GM18498 (cell line): ENCODE measurements at regions not wholly inside any gene's neighbourhood (a gene's known extent, or its start where the extent isn't known, plus 50 kb on each side); places are given as distances from the start of the nearest gene placed in this dataset.
"Not testable (repeated sequence)": the region's sequence is repeated elsewhere in the genome, so short reads cannot be mapped to it uniquely, and the experiment has no call there.

Source experiments
- ATAC-seq: cut with Tn5 transposase; IDR thresholded peaks from one replicate; pipeline ENCODE4 v1.9.1; 2021; ENCODE audit warnings: mild to moderate bottlenecking, moderate library complexity; ENCODE audit not compliant: unreplicated experiment

DNA sequence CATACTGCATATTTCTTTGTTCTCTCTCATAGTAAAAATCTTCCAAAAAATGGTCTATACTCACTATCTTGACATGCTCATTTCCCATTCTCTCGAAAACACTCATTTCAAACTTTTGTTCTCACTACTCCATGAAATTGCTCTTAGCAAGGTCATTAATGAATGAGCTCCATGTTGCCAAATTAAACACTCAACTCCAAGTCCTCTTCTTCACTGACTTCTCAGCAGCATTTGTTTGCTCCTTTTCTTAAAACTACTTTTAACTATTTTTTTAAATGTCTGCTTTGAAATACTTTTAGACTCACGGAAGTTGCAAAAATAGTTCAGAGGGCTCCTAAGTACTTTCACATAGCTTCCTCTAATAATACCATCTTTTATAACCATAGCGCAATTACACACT lies 274.0 kb upstream of the PREP start:
- no peak for ATAC-seq

GRCh38 chr6:105675715-105676397 lies 273.0 kb upstream of the PREP start:
- ATAC-seq: no peak

GRCh38 chr6:105672856-105673538 lies 270.1 kb upstream of the PREP start:
- ATAC-seq: not testable (repeated sequence)

GRCh38 chr6:105669232-105669631 lies 266.4 kb upstream of the PREP start:
- no peak for ATAC-seq

GRCh38 chr6:105667056-105667455 lies 264.2 kb upstream of the PREP start:
- ATAC-seq: no peak

DNA sequence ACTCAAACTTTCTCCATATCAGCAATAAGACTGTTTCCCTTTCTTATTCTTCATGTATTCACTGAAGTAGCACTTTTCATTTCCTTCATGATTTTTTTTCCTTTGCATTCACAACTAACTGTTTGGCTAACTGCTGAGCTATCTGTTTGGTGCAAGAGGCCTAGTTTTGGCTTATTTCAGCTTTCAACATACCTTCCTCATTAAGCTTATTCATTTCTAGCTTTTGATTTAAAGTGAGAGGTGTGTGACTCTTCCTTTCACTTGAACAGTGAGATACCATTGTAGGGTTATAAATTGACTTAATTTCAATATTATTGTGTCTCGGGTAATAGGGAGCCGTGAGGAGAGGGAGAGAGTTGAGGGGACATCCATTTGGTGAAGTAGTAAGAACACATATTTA lies 262.0 kb upstream of the PREP start:
- no peak for ATAC-seq

GRCh38 chr6:105651969-105652368 lies 249.1 kb upstream of the PREP start:
- ATAC-seq: no peak

DNA sequence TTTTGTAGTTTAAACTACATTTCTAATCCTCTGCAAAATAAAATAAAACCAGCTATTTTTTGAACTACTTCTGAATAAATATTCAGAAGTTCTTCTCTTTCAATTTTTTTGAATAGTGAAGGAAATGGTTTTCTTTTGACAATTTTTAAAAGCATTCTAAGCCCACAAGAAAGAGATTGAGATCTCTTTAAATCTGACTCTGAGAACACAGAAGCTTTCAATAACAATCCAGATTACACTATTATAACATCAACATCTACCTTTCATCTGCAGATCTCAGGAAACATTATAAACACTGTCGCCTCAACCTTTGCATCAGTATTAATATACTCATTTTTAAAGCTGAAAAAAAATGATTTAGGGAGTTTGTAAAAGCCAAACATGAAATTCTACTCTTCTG lies 247.5 kb upstream of the PREP start:
- no peak for ATAC-seq

- ATAC-seq: peak; percentile 18
These were observed 246.3 kb upstream of the PREP start for GRCh38 chr6:105649192-105649591.

DNA sequence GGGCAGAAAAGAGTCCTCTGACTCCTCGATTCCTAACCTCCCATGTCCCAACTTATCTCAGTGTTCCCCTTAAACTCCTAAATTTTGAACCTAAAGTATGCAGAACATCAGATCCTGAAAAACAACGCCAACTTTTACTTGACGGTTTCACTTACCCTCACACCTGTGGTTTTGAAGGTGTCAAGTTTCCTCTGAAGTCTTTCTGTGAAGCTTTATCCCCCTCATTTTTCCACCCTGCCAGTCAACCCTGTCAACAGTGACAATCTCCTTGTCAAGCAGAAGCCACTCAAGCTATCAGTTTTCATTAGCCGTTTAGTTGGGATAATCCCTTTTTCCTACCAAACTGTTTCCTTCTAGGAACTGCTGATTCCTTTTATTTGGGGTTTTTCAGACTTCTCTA lies 245.4 kb upstream of the PREP start:
- ATAC-seq: no peak

GRCh38 chr6:105646391-105646867 lies 243.5 kb upstream of the PREP start:
- ATAC-seq: peak; percentile 84

DNA sequence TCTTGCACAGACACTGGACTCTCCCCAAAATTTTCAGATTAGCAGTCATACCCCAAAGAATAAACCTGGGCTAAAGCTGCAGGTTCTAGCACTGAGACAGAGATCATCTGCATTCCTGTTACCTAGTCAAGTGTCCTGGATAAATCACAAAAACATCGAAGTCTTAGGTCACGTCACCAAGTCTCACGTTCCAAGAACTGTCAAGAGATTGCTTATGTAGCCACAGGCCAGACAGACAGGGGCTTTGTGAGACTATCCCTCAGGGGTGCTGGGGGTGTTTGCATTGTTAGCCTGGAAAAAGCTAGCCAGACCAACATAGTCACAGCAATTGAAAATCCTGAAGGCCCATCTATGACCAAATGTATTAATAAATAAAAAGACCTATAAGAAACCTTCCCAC lies 243.1 kb upstream of the PREP start:
- no peak for ATAC-seq

- no peak for ATAC-seq
These were observed 242.3 kb upstream of the PREP start for GRCh38 chr6:105645156-105645555.

DNA sequence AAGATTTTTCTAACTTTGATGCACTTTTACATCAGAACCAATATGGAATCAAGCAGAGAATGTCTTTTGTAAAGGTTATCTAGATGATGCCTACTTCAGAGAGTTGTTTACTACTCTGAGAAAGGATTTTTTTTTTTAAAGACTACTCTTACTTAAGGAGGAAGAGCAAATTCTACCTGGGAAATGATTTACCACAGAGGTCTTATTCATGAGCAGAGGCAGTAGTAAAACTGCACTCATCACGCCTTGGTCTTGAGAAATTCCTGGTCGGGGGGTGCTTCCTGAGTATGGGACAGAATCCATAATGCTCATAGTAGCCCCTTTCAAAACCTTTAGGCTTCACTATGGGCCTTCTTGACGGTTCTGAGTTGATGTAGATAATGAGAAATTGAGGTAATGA lies 241.8 kb upstream of the PREP start:
- ATAC-seq: no peak

DNA sequence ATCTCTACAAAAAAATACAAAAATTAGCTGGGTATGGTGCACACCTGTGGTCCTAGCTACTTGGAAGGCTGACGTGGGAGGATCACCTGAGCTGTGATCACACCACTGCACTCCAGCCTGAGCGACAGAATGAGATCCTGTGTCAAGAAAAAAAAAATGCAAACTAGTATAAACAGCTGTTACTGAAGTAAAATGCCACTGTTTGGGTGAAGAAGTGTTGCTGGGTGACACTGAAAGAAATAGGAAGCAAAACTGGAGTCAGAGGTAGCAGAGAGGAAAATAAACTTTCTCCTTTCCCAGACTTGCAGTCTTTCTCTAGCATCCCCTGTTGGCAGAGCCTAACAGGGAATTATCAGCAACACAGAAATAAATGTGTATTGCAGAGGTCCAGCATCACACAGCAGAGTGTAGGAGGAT lies 241.2 kb upstream of the PREP start:
- peak; percentile 33 for ATAC-seq

- ATAC-seq: no peak
These were observed 239.8 kb upstream of the PREP start for GRCh38 chr6:105642708-105643107.

- no peak for ATAC-seq
These were observed 238.6 kb upstream of the PREP start for GRCh38 chr6:105641504-105641903.

DNA sequence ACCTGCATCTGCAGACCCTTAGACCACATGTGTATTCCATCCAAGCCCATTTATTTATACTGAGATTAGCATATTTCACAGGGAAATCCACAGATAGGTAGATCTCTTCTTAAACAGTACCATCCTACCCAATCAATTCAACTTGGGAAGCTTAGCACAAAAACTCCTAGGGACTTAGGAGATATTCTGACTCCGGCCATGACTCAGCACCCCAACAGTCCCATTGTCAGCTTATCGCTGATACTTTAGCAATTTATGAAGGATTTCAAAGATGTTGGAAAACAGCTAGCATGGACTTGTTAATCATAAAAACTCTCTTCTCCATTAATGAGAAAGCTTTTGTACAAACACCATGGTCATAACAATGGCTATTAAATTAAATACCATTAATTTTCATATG lies 236.2 kb upstream of the PREP start:
- no peak for ATAC-seq

- no peak for ATAC-seq
These were observed 230.9 kb upstream of the PREP start for GRCh38 chr6:105633814-105634213.

DNA sequence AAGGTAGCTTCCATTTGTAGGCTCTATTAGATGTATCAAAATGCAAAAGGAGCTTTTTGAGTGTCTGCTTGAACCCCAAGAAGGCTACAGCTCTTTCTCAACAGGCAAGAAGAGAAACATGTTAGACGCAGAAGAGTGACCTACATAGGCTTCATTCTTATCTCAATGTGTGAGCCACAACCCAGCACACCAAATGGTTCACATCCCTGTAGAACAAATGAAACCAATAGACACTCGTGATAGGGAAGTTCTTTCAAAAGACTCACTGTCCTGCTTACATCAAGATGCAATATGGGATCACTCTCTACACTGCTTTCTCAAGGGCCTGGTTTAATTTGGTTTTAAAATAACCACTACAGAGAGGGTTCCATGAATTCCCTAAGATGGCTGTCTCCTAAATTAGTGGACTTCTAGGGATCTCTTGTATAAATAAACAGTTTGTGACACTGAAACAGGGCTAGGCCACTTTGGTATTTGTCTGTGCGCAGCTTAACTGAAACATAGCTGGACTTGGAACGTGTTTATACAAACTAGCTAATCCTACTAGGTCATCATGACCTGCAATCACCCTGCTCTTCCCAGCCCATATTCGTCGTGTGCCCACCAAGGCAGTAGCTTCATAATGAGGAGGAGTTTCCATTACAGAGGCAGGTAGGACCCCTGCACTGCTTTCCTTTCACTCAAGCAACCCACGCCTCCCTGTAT lies 225.4 kb upstream of the PREP start:
- ATAC-seq: no peak

- no peak for ATAC-seq
These were observed 223.6 kb upstream of the PREP start for GRCh38 chr6:105626295-105627158.
